HepG2 (cell line): ENCODE measurements at regions not wholly inside any gene's neighbourhood (a gene's known extent, or its start where the extent isn't known, plus 50 kb on each side); places are given as distances from the start of the nearest gene placed in this dataset.
A peak's percentile ranks its signal among the peaks of the same experiment; 100 is the strongest.

Experiments
- CENPX ChIP-seq: sonication (generic); formaldehyde crosslinking; IDR thresholded peaks from 2 replicates; pipeline ENCODE4 v1.9.0; 2021; ENCODE audit warnings: mild to moderate bottlenecking, missing genetic modification reagents, moderate library complexity
- FOXA1 ChIP-seq, 2 experiments: fragments of 450-650 bp in 1 of 2; sonication (generic) in 1 of 2; formaldehyde crosslinking in 1 of 2; IDR thresholded peaks; 2 replicates each; pipeline versions ENCODE4 v1.4.0 to v1.6.1; 2016 to 2020; ENCODE audit warnings: missing genetic modification reagents in 1 of 2
- HMGXB3 ChIP-seq: sonication (generic); formaldehyde crosslinking; IDR thresholded peaks from 2 replicates; pipeline ENCODE4 v1.4.0; 2020; ENCODE audit warnings: missing genetic modification reagents, borderline replicate concordance
- IKZF4 ChIP-seq: sonication (generic); formaldehyde crosslinking; IDR thresholded peaks from 2 replicates; pipeline ENCODE4 v1.5.1; 2020; ENCODE audit warnings: borderline replicate concordance, mild to moderate bottlenecking, low read depth, missing genetic modification reagents; ENCODE audit errors: not compliant biosample characterization
- JUNB ChIP-seq: sonication (generic); formaldehyde crosslinking; IDR thresholded peaks from 2 replicates; pipeline ENCODE4 v1.8.0; 2022; ENCODE audit warnings: missing genetic modification reagents, mild to moderate bottlenecking, borderline replicate concordance
- MED13 ChIP-seq: sonication (generic); formaldehyde crosslinking; IDR thresholded peaks from 2 replicates; pipeline ENCODE4 v1.5.0; 2020; ENCODE audit warnings: missing genetic modification reagents
- MEIS1 ChIP-seq: sonication (generic); formaldehyde crosslinking; IDR thresholded peaks from 2 replicates; pipeline ENCODE4 v1.9.0; 2021; ENCODE audit warnings: mild to moderate bottlenecking, missing genetic modification reagents, moderate library complexity, borderline replicate concordance
- NAIF1 ChIP-seq: sonication (generic); formaldehyde crosslinking; IDR thresholded peaks from 2 replicates; pipeline ENCODE4 v1.5.0; 2020; ENCODE audit warnings: mild to moderate bottlenecking, missing genetic modification reagents, borderline replicate concordance
- NFIC ChIP-seq: IDR thresholded peaks from 2 replicates; pipeline ENCODE4 v1.6.1; 2012; ENCODE audit warnings: mild to moderate bottlenecking, low read length, inconsistent platforms
- PAXIP1 ChIP-seq: sonication (generic); formaldehyde crosslinking; conservative IDR thresholded peaks from 2 replicates; pipeline ENCODE4 v1.4.0; 2020; ENCODE audit warnings: mild to moderate bottlenecking, missing genetic modification reagents, moderate library complexity
- SOX13 ChIP-seq, 3 experiments: fragments of 450-650 bp in 1 of 3; sonication (generic) in 1 of 3; formaldehyde crosslinking in 1 of 3; IDR thresholded peaks in 2 of 3; conservative IDR thresholded peaks in 1 of 3; 2 replicates each; pipeline versions ENCODE4 v1.5.0 to v1.6.1; 2016 to 2020; ENCODE audit warnings: antibody characterized with exemption in 1 of 3, mild to moderate bottlenecking in 1 of 3, missing compliant biosample characterization in 1 of 3, missing genetic modification reagents in 1 of 3, moderate library complexity in 1 of 3
- SRF ChIP-seq: IDR thresholded peaks from 2 replicates; pipeline ENCODE4 v1.6.1; 2011; ENCODE audit warnings: mild to moderate bottlenecking, low read depth, low read length, moderate library complexity
- ZNF496 ChIP-seq: sonication (generic); formaldehyde crosslinking; IDR thresholded peaks from 2 replicates; pipeline ENCODE4 v1.8.1; 2023; ENCODE audit warnings: mild to moderate bottlenecking, moderate library complexity, missing genetic modification reagents; ENCODE audit not compliant: insufficient replicate concordance
- ZNF597 ChIP-seq: sonication (generic); formaldehyde crosslinking; IDR thresholded peaks from 2 replicates; pipeline ENCODE4 v1.5.0; 2020; ENCODE audit warnings: missing genetic modification reagents
- ZNF710 ChIP-seq: sonication (generic); formaldehyde crosslinking; IDR thresholded peaks from 2 replicates; pipeline ENCODE4 v1.5.0; 2020; ENCODE audit warnings: mild to moderate bottlenecking, missing genetic modification reagents, borderline replicate concordance

- TF ChIP-seq HMGXB3 (CRISPR knock-in tag) (no peak), PAXIP1 (CRISPR knock-in tag) (peak; percentile 42; the same call in 1 of the 2 replicates), NAIF1 (CRISPR knock-in tag) (no peak), ZNF710 (no peak), IKZF4 (CRISPR knock-in tag) (no peak), ZNF597 (CRISPR knock-in tag) (no peak), NFIC (0 out of 2 replicates have a peak, but pooled peaks have one; percentile 37), JUNB (CRISPR knock-in tag) (no peak), MEIS1 (CRISPR knock-in tag) (no peak), MED13 (CRISPR knock-in tag) (peak; percentile 31; the same call in 1 of the 2 replicates), SRF (peak; percentile 85), SOX13 (IDR thresholded peaks at IDR 0.05) (no peak), SOX13 (CRISPR knock-in tag; conservative IDR thresholded peaks at IDR 0.05 in 1 of 2, IDR thresholded peaks at IDR 0.05 in 1 of 2) (peak in 1 of 2 experiments; percentile 79; a peak in 2 of 4 replicates), CENPX (no peak), FOXA1 (IDR thresholded peaks at IDR 0.05) (no peak), FOXA1 (CRISPR knock-in tag; IDR thresholded peaks at IDR 0.05) (peak; percentile 54; the same call in 1 of the 2 replicates), ZNF496 (CRISPR knock-in tag) (no peak)
These were observed 665.0 kb downstream of the NR2F1-AS1 start (continued) for GRCh38 chr5:92916036-92916435.
